T-cell (primary cell): ENCODE measurements at regions not wholly inside any gene's neighbourhood (a gene's known extent, or its start where the extent isn't known, plus 50 kb on each side); places are given as distances from the start of the nearest gene placed in this dataset.
A peak's percentile ranks its signal among the peaks of the same experiment; 100 is the strongest.

Experiments
- ATAC-seq, 4 experiments: fragments of 200-7000 bp in 3 of 4; fragments of 150-1000 bp in 1 of 4; cut with Tn5 transposase; replicated peaks in 1 of 4; 1 replicate in 3 of 4; 2 replicates in 1 of 4; pipeline ENCODE4 v1.10.0; 2021; ENCODE audit warnings: moderate library complexity in 3 of 4, mild to moderate bottlenecking in 2 of 4, moderate number of reproducible peaks in 1 of 4
- CTCF ChIA-PET, 2 donors: fragments of 300-600 bp; sonication (Branson Sonifier 250); formaldehyde crosslinking; loops; one replicate each; lab custom pipeline; 2022; ENCODE audit warnings: antibody characterized with exemption in 2 of 2; lab: Charles Lee
- POLR2A ChIA-PET, 2 donors: fragments of 300-600 bp; sonication (Branson Sonifier 250); formaldehyde crosslinking; loops; one replicate each; lab custom pipeline; 2022; ENCODE audit warnings: antibody characterized with exemption in 2 of 2; lab: Charles Lee
- DNase-seq, 35 experiments: peaks; one replicate each; pipeline versions ENCODE4 v3.0.0 to v3.0.0-alpha.2; 2013 to 2023
- H3K27ac ChIP-seq: one replicate; pipeline ENCODE4 v1.5.1; 2013; ENCODE audit warnings: low read length
- H3K27me3 ChIP-seq, 2 experiments: replicated peaks in 1 of 2; 1 replicate in 1 of 2; 2 replicates in 1 of 2; pipeline versions ENCODE4 v1.6.1 to v1.7.0; 2013; ENCODE audit warnings: low read length in 1 of 2, mixed read lengths in 1 of 2; ENCODE audit not compliant: control insufficient read depth in 2 of 2, insufficient read depth in 2 of 2; ENCODE audit errors: extremely low read depth in 1 of 2
- H3K36me3 ChIP-seq, 2 donors: 1 replicate in 1 of 2; 2 replicates in 1 of 2; pipeline versions ENCODE4 v1.6.1 to v1.7.0; 2013; ENCODE audit warnings: low read length in 1 of 2; ENCODE audit not compliant: control insufficient read depth in 2 of 2, insufficient read depth in 1 of 2; ENCODE audit errors: extremely low read depth in 1 of 2
- H3K4me1 ChIP-seq, 2 experiments: 1 replicate in 1 of 2; 2 replicates in 1 of 2; pipeline versions ENCODE4 v1.6.1 to v1.7.0; 2013; ENCODE audit warnings: low read length in 2 of 2, mixed read lengths in 1 of 2; ENCODE audit not compliant: insufficient read depth in 2 of 2, control insufficient read depth in 1 of 2; ENCODE audit errors: extremely low read depth in 1 of 2
- H3K4me3 ChIP-seq, 2 donors: 1 replicate in 1 of 2; 2 replicates in 1 of 2; pipeline versions ENCODE4 v1.5.1 to v1.7.0; 2013; ENCODE audit warnings: mild to moderate bottlenecking in 2 of 2, low read length in 1 of 2, moderate library complexity in 1 of 2; ENCODE audit not compliant: control insufficient read depth in 1 of 2; ENCODE audit errors: extremely low read depth in 1 of 2
- H3K9me3 ChIP-seq: 2 replicates; pipeline ENCODE4 v1.7.0; 2013
- H3K27ac Mint-ChIP-seq, 2 donors: one replicate each; pipeline ENCODE4 v1.8.0; 2020 to 2021; ENCODE audit warnings: mild to moderate bottlenecking in 2 of 2, mixed read lengths in 2 of 2
- H3K27me3 Mint-ChIP-seq, 2 donors: one replicate each; pipeline ENCODE4 v1.8.0; 2021 to 2022; ENCODE audit warnings: mixed read lengths in 2 of 2
- H3K36me3 Mint-ChIP-seq: one replicate; pipeline ENCODE4 v1.8.0; 2021; ENCODE audit warnings: mixed read lengths
- H3K4me1 Mint-ChIP-seq, 3 donors: one replicate each; pipeline ENCODE4 v1.8.0; 2020 to 2022; ENCODE audit warnings: mixed read lengths in 3 of 3, mild to moderate bottlenecking in 1 of 3
- H3K4me3 Mint-ChIP-seq, 3 donors: one replicate each; pipeline ENCODE4 v1.8.0; 2020 to 2022; ENCODE audit warnings: mild to moderate bottlenecking in 3 of 3, mixed read lengths in 3 of 3, moderate library complexity in 3 of 3
- H3K9me3 Mint-ChIP-seq, 3 donors: one replicate each; pipeline ENCODE4 v1.8.0; 2020 to 2022; ENCODE audit warnings: mixed read lengths in 3 of 3
- WGBS: methylation state at CpG from one replicate; pipeline ENCODE4 v1.1.5; 2013; ENCODE audit warnings: missing lambda C conversion rate; ENCODE audit not compliant: insufficient coverage; 5-methylcytosine and 5-hydroxymethylcytosine counted together

DNA sequence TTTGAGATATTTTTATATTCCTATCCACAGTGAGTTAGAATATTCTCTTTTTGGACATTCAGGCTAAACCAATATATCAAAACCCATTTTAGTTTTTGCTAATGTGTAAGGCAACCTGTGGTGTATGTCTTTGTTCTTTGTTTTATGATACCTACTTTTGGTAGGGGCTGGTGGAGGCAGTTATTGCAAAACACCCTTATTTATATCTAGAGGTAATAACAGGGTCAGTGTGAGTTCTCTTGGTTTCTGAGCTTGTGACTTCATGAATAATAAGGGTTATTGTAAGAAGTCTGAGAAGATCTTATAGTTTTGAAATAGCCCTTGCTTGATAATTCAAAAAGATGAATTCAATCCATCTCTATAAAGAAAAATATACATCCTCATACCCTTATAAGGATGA, 235.1 kb upstream of the LRIG3 start:
- Mint-ChIP-seq H3K4me3 (no peak overlapping the region), H3K27ac (no peak overlapping the region), H3K9me3 (peaks cover 3 to 17% (median 4%) of the 10 kb centered on the region in 3 donors), H3K36me3 (no peaks in the 10 kb centered on the region), H3K27me3 (no peaks in the 10 kb centered on the region), H3K4me1 (no peaks in the 10 kb centered on the region)
- H3K9me3 ChIP-seq, result no peaks in the 10 kb centered on the region
- no peak overlapping the region for H3K4me3 ChIP-seq
- ATAC-seq (no peak), DNase-seq (no peak)
- H3K27me3 ChIP-seq, result no peaks in the 10 kb centered on the region
- H3K36me3 ChIP-seq, result no peaks in the 10 kb centered on the region
- ChIA-PET POLR2A (no interaction called here), CTCF (no interaction called here)
- no peaks in the 10 kb centered on the region for H3K4me1 ChIP-seq
- H3K27ac ChIP-seq, result no peak overlapping the region

DNA sequence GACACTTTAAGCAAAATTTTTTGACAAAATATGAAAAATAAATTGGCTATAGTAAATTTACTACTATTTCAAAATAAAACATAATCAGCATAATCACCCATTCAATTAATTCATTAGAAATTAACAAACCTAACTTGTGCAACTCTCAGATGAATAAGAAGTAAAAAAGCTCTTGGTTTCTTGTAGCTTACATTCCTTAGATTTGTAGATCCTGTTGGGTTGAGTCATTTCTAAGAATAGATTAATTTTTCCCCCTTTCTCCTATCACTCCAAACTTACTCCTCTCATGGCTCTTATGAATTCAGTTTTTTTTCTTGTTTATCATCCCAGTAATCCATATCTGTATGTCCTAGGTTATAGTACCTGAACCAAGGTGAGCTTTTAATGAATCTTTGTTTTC, 230.9 kb upstream of the LRIG3 start:
- H3K36me3 ChIP-seq, result no peaks in the 10 kb centered on the region
- Mint-ChIP-seq H3K4me1 (no peaks in the 10 kb centered on the region), H3K27me3 (no peaks in the 10 kb centered on the region), H3K9me3 (peaks cover 4 to 8% (median 4%) of the 10 kb centered on the region in 3 donors), H3K27ac (no peak overlapping the region), H3K4me3 (no peak overlapping the region), H3K36me3 (no peaks in the 10 kb centered on the region)
- ChIA-PET CTCF (interaction anchor here in 1 of 2 donors (0.8 kb wide), 1 partner anchor 12 kb away, joined by 3 read pairs; no protein-coding TSS in a partner anchor), POLR2A (no interaction called here)
- ATAC-seq, result no peak
- no peaks in the 10 kb centered on the region for H3K4me1 ChIP-seq
- DNase-seq, result no peak
- H3K27ac ChIP-seq, result no peak overlapping the region
- H3K27me3 ChIP-seq, result no peaks in the 10 kb centered on the region
- no peaks in the 10 kb centered on the region for H3K9me3 ChIP-seq
- no peak overlapping the region for H3K4me3 ChIP-seq

GRCh38 chr12:59149995-59150642, 229.8 kb upstream of the LRIG3 start:
- ATAC-seq (peak in 1 of 4 experiments; percentile 38), DNase-seq (peak in 1 of 35 experiments; percentile 31)
- no peak overlapping the region for H3K4me3 Mint-ChIP-seq
- H3K27me3 Mint-ChIP-seq, result no peaks in the 10 kb centered on the region
- H3K27ac ChIP-seq, result no peak overlapping the region
- H3K27ac Mint-ChIP-seq, result no peak overlapping the region
- no peaks in the 10 kb centered on the region for H3K4me1 ChIP-seq
- no peaks in the 10 kb centered on the region for H3K27me3 ChIP-seq
- no peaks in the 10 kb centered on the region for H3K36me3 ChIP-seq
- CTCF ChIA-PET, result interaction anchor here in 1 of 2 donors (1.0 kb wide), 1 partner anchor 9 kb away, joined by 3 read pairs; no protein-coding TSS in a partner anchor
- H3K4me3 ChIP-seq, result no peak overlapping the region
- peaks cover 3 to 4% (median 4%) of the 10 kb centered on the region in 3 donors for H3K9me3 Mint-ChIP-seq
- WGBS, result no CpG with 5 or more reads among the region's 2 CpGs
- no peaks in the 10 kb centered on the region for H3K4me1 Mint-ChIP-seq
- H3K36me3 Mint-ChIP-seq, result no peaks in the 10 kb centered on the region
- H3K9me3 ChIP-seq, result no peaks in the 10 kb centered on the region
- POLR2A ChIA-PET, result no interaction called here

DNA sequence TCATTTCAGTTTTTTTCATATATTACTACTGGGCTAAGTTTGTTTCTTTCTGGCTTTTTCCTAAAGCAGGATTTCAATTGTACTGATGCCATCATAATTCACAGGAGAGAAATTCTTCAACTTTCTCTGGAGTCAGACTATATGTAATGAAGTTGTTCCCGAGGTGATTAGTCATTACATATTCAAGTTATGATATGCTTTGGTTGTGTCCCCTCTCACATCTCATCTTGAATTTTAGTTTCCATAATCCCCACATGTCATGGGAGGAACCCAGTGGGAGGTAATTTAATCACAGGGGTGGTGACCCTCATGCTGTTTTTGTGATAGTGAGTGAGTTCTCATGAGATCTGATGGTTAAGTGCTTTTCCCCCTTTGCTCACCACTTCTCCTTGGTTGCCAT, 227.5 kb upstream of the LRIG3 start:
- H3K9me3 Mint-ChIP-seq, result peaks cover 0 to 2% (median 0%) of the 10 kb centered on the region in 3 donors
- Histone ChIP-seq H3K36me3 (no peaks in the 10 kb centered on the region), H3K27ac (no peak overlapping the region), H3K4me3 (no peak overlapping the region), H3K9me3 (no peaks in the 10 kb centered on the region), H3K27me3 (no peaks in the 10 kb centered on the region), H3K4me1 (no peaks in the 10 kb centered on the region)
- WGBS, result no CpG with 5 or more reads among the region's 1 CpG
- peaks cover 0 to 8% of the 10 kb centered on the region in 2 donors for H3K27me3 Mint-ChIP-seq
- DNase-seq (no peak), ATAC-seq (no peak)
- H3K4me3 Mint-ChIP-seq, result no peak overlapping the region
- CTCF ChIA-PET, result no interaction called here
- H3K36me3 Mint-ChIP-seq, result no peaks in the 10 kb centered on the region
- H3K4me1 Mint-ChIP-seq, result no peaks in the 10 kb centered on the region
- H3K27ac Mint-ChIP-seq, result no peak overlapping the region
- POLR2A ChIA-PET, result no interaction called here

DNA sequence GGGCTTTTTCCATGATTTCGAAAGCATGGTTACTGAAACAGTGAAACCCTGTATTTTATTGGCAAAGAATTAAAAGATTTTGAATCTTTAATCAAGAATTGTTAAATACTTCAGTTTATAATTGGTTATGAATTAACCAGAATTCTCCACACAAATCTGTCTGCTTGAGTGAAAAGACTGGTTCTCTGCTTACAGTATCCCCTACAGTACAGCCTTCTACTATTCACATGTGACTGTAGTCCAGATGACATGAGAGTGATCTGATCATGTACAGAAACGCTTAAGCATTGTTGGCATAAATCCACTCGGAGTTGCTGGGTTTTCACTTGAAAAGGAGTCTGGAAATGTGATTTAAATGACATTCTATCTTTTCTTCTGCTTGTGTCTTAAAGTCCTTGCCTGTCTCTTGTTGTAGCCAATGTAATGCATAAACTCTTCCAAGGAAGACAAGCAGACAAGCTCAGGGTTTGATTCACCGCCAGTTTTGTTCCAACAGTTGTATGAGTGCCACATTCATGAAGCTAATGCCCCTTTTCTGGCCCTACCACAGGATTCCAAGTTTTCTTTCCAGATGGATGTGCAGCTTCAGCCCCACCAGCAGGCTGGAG, 222.0 kb upstream of the LRIG3 start:
- no peak overlapping the region for H3K27ac ChIP-seq
- ChIA-PET POLR2A (no interaction called here), CTCF (interaction anchor here in 1 of 2 donors (1.2 kb wide), 1 partner anchor 8 kb away, joined by 3 read pairs; no protein-coding TSS in a partner anchor)
- H3K9me3 ChIP-seq, result no peaks in the 10 kb centered on the region
- H3K4me3 ChIP-seq, result no peak overlapping the region
- peaks cover 0 to 8% of the 10 kb centered on the region in 2 donors for H3K27me3 Mint-ChIP-seq
- H3K4me1 Mint-ChIP-seq, result no peaks in the 10 kb centered on the region
- ATAC-seq, result no peak
- no peaks in the 10 kb centered on the region for H3K36me3 Mint-ChIP-seq
- no peaks in the 10 kb centered on the region for H3K36me3 ChIP-seq
- 70% methylated on average over 1 of the region's 4 CpGs for WGBS
- no peak for DNase-seq
- H3K4me1 ChIP-seq, result no peaks in the 10 kb centered on the region
- H3K9me3 Mint-ChIP-seq, result no peaks in the 10 kb centered on the region
- H3K27ac Mint-ChIP-seq, result no peak overlapping the region
- no peak overlapping the region for H3K4me3 Mint-ChIP-seq
- no peaks in the 10 kb centered on the region for H3K27me3 ChIP-seq

GRCh38 chr12:59134750-59135149, 214.4 kb upstream of the LRIG3 start:
- no peak overlapping the region for H3K4me3 ChIP-seq
- Mint-ChIP-seq H3K27me3 (no peaks in the 10 kb centered on the region), H3K27ac (no peak overlapping the region), H3K4me1 (no peaks in the 10 kb centered on the region), H3K4me3 (no peak overlapping the region), H3K9me3 (no peaks in the 10 kb centered on the region), H3K36me3 (no peaks in the 10 kb centered on the region)
- H3K27ac ChIP-seq, result no peak overlapping the region
- ChIA-PET CTCF (no interaction called here), POLR2A (no interaction called here)
- no peaks in the 10 kb centered on the region for H3K9me3 ChIP-seq
- H3K4me1 ChIP-seq, result no peaks in the 10 kb centered on the region
- 20% methylated on average over 1 of the region's 2 CpGs for WGBS
- no peaks in the 10 kb centered on the region for H3K36me3 ChIP-seq
- DNase-seq (no peak), ATAC-seq (no peak)
- H3K27me3 ChIP-seq, result no peaks in the 10 kb centered on the region
